HCT116 (cell line): ENCODE measurements at regions not wholly inside any gene's neighbourhood (a gene's known extent, or its start where the extent isn't known, plus 50 kb on each side); places are given as distances from the start of the nearest gene placed in this dataset.

Experiments
- CBX3 ChIP-seq: IDR thresholded peaks from 2 replicates; pipeline ENCODE4 v1.6.1; 2012; ENCODE audit warnings: low read depth
- CEBPB ChIP-seq: IDR thresholded peaks from 2 replicates; pipeline ENCODE4 v1.6.1; 2012; ENCODE audit warnings: low read depth
- EGR1 ChIP-seq: IDR thresholded peaks from 2 replicates; pipeline ENCODE4 v1.6.1; 2012; ENCODE audit warnings: low read depth
- ELF1 ChIP-seq: IDR thresholded peaks from 2 replicates; pipeline ENCODE4 v1.6.1; 2012; ENCODE audit warnings: low read depth, borderline replicate concordance
- EZH2 ChIP-seq: fragments of 200-600 bp; sonication (generic); IDR thresholded peaks from 2 replicates; pipeline ENCODE4 v1.6.1; 2017; ENCODE audit warnings: antibody characterized with exemption, mixed run types
- EZH2phosphoT487 ChIP-seq: fragments of 200-600 bp; IDR thresholded peaks from 2 replicates; pipeline ENCODE4 v1.6.1; 2018; ENCODE audit warnings: antibody characterized with exemption, borderline replicate concordance
- POLR2A ChIP-seq: IDR thresholded peaks from 2 replicates; pipeline ENCODE4 v1.7.0; 2011; ENCODE audit warnings: borderline replicate concordance; ENCODE audit not compliant: insufficient read depth, insufficient read length; ENCODE audit errors: extremely low read depth
- POLR2AphosphoS5 ChIP-seq: IDR thresholded peaks from 2 replicates; pipeline ENCODE4 v1.6.1; 2011; ENCODE audit warnings: mild to moderate bottlenecking, low read depth, low read length, moderate library complexity
- RAD21 ChIP-seq: IDR thresholded peaks from 2 replicates; pipeline ENCODE4 v1.6.1; 2012; ENCODE audit warnings: low read depth, mild to moderate bottlenecking
- SIN3A ChIP-seq: IDR thresholded peaks from 2 replicates; pipeline ENCODE4 v1.6.1; 2012; ENCODE audit warnings: low read depth
- TCF7L2 ChIP-seq: IDR thresholded peaks from 2 replicates; pipeline ENCODE4 v1.7.0; 2011; ENCODE audit warnings: borderline replicate concordance, inconsistent platforms; ENCODE audit not compliant: insufficient read depth, insufficient read length; ENCODE audit errors: extremely low read depth
- YY1 ChIP-seq: IDR thresholded peaks from 2 replicates; pipeline ENCODE4 v1.6.1; 2011; ENCODE audit warnings: low read length, low read depth, moderate library complexity, mild to moderate bottlenecking; ENCODE audit not compliant: insufficient replicate concordance; ENCODE audit errors: extremely low read depth
- TF ChIP-seq, protein P1 (sequence below), 3 experiments: fragments of 200-600 bp in 1 of 3; sonication (generic) in 1 of 3; IDR thresholded peaks in 2 of 3; conservative IDR thresholded peaks in 1 of 3; 2 replicates each; pipeline ENCODE4 v1.5.1; 2012 to 2017; ENCODE audit warnings: low read depth in 2 of 3, low read length in 2 of 3, antibody characterized with exemption in 1 of 3, borderline replicate concordance in 1 of 3, control low read depth in 1 of 3, mild to moderate bottlenecking in 1 of 3, mixed read lengths in 1 of 3, mixed run types in 1 of 3, moderate library complexity in 1 of 3; ENCODE audit not compliant: insufficient read depth in 1 of 3
- TF ChIP-seq, protein P2 (sequence below): IDR thresholded peaks from 2 replicates; pipeline ENCODE4 v1.6.1; 2012

- TF ChIP-seq POLR2AphosphoS5 (no peak), RAD21 (no peak), EGR1 (no peak), EZH2 (no peak), YY1 (no peak), CEBPB (no peak), POLR2A (no peak), CBX3 (no peak), ELF1 (no peak), EZH2phosphoT487 (no peak), TCF7L2 (no peak), SIN3A (no peak)
- TF ChIP-seq, protein P1, sequence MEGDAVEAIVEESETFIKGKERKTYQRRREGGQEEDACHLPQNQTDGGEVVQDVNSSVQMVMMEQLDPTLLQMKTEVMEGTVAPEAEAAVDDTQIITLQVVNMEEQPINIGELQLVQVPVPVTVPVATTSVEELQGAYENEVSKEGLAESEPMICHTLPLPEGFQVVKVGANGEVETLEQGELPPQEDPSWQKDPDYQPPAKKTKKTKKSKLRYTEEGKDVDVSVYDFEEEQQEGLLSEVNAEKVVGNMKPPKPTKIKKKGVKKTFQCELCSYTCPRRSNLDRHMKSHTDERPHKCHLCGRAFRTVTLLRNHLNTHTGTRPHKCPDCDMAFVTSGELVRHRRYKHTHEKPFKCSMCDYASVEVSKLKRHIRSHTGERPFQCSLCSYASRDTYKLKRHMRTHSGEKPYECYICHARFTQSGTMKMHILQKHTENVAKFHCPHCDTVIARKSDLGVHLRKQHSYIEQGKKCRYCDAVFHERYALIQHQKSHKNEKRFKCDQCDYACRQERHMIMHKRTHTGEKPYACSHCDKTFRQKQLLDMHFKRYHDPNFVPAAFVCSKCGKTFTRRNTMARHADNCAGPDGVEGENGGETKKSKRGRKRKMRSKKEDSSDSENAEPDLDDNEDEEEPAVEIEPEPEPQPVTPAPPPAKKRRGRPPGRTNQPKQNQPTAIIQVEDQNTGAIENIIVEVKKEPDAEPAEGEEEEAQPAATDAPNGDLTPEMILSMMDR (IDR thresholded peaks at IDR 0.05 in 2 of 3, conservative IDR thresholded peaks at IDR 0.05 in 1 of 3; ENCODE audit: borderline replicate concordance in 1 of 3, insufficient read depth in 1 of 3, low read depth in 2 of 3, low read length in 2 of 3), result no peak
- TF ChIP-seq, protein P2, sequence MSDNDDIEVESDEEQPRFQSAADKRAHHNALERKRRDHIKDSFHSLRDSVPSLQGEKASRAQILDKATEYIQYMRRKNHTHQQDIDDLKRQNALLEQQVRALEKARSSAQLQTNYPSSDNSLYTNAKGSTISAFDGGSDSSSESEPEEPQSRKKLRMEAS, result no peak
Observed at GRCh38 chr2:57796527-57796926, 250.1 kb upstream of the VRK2 start.
